22Rv1 (cell line): ENCODE measurements at regions not wholly inside any gene's neighbourhood (a gene's known extent, or its start where the extent isn't known, plus 50 kb on each side); places are given as distances from the start of the nearest gene placed in this dataset.

Experiments used
- H3K27ac ChIP-seq: fragments of 450-650 bp; 2 replicates; pipeline ENCODE4 v1.5.1; 2017
- CTCF ChIP-seq: fragments of 450-650 bp; IDR thresholded peaks from 2 replicates; pipeline ENCODE4 v1.5.1; 2017; ENCODE audit warnings: mild to moderate bottlenecking
- ZFX ChIP-seq: fragments of 450-650 bp; IDR thresholded peaks from 2 replicates; pipeline ENCODE4 v1.6.1; 2017; ENCODE audit warnings: antibody characterized with exemption, borderline replicate concordance

DNA sequence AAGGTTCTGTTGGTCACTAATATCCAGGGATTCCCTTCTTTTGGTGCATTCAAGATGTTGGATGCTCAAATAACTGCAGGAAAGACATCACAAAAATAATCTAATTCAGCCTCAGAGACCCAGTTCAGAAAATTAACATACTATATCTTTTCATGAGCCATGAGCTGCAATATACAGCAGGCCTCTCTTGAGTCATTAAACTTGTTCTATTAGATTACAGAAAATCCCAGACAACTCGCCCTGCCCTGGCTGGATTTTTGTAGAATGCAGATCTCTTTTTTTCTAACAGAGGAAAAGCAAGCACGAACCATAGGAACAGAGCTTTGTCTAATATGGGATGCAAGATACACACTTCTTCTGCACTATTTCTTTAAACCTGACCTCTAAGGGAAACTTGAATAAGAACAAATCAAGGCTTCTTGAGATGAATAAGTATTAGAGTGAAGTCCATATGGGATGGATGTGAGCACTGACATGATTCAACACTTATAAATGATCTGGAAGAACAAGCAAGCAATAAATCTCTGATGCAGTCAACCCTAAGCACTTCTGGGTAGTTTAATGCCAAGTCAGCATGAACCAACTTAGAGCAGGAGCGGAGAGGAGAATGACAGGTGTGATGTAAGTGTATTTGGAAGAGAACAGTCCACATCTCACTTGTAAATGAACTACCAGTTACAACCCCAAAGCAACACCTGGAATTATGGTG lies 70.7 kb upstream of the GNAO1 start:
- H3K27ac ChIP-seq = no peak overlapping the region
- TF ChIP-seq ZFX = no peak
- TF ChIP-seq CTCF = no peak

DNA sequence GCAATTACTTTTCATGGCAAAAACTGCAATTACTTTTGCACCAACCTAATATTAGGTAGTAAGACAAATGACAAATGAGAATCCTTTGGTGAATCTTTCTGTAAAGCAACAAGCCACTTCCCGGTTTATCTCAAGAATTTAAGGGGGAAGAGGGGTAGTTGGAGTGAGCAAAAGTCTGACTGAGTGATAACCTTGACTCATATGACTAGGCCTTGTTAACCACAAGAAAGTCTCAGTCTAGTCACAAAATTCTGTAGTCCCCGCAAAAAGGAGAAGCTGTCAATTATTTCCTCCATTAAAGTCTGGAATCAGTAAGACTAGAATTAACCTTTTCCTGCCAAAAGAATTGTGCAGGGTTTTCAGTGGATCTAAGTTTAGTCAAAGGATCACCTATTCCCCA lies 72.2 kb upstream of the GNAO1 start:
- TF ChIP-seq CTCF = no peak

DNA sequence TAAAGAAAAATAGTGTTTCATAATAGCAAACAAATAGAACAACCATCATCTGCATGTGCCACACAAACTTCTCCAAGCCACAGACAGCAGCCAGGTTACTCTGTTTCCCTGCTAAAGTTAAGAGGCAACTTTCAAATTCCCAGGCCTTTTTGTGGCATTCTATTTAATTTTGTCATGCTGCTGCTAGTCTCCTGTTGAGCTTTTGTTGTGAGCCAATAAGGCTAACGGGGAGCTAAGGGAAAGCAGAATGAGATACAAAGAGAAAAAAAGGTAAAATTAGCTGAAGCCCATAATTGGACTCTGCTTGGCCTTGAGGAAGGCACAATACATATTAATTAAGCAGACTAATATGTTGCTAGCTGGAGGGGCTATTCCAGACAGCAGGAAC lies 74.7 kb upstream of the GNAO1 start:
- TF ChIP-seq ZFX = no peak
- H3K27ac ChIP-seq = no peak overlapping the region

More for the DNA sequence above, 72.2 kb upstream of the GNAO1 start:
- H3K27ac ChIP-seq = no peak overlapping the region

DNA sequence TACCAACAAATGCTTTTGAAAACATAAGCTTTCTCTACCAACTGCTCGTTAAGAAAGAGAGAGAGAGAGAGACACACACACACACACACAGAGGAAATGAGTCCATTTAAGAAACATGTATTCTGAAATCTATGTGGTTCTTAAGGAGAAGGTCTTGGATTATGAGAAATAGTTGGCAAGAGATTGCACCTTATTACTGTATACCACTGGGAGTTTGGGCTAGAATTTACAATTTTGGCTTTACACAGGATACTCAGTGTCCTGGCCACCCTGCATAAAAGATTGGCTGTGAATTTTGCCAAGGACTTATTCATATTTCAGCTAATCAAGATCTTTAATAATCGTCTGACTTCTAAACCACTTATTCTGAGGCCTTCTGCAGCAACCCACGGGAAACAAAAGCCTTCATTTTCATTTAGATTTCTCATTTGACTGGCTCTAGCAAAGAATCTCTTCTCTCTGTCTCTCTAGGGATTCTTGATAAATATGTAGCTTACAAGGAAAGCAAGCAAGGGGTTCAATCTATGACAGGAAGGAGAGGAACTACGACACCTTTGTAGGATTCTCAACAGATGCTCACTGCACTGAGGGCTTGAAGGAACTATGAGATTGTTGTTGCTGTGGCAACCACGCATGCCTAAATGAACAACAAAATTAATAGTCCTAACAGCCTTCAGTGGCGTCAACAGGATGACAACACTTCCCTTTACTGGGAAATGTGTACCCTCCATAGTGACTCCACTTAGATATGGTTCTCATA lies 75.3 kb upstream of the GNAO1 start:
- no peak overlapping the region for H3K27ac ChIP-seq
- TF ChIP-seq ZFX = no peak
- no peak for TF ChIP-seq CTCF

DNA sequence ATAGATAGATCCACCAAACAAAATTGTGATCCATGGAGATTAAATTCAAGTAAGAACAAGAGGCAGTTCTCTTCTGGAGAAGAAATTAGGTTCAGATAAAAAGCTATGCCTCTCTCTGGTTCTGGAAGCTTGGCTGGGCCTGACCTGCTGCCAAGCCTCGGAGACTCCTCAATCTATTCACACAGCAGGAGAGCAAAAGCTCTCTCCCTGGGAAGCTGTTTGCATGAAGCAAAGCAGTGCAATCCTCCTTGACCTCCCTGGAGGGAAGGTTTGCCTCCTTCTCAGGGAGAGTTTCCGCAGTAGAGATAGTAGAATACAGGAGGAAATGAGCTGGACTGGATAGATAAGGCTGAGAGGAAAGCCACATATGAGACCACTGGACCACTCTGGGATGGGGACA lies 78.1 kb upstream of the GNAO1 start:
- TF ChIP-seq ZFX (no peak), CTCF (no peak)
- H3K27ac ChIP-seq = no peak overlapping the region

DNA sequence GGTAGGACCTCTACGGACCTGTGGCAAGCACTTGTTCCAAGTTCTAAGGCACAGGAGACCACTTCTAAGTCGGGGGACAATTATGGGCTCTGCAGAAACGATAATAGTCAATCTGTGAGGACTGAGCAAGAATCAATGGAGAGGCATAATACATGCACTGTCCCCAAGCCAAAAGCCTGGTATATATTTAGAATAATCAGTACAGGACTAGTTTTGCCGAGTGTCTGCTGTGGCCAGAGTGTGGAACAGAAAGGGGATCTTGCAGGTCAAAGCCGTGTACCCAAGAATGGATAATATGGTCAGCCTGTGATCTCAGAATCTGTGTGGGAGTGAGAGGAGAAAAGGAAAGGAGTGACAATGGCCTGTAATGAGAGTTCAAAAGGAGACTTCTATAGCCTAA lies 80.2 kb upstream of the GNAO1 start:
- no peak for TF ChIP-seq ZFX
- no peak for TF ChIP-seq CTCF
- H3K27ac ChIP-seq = no peak overlapping the region

DNA sequence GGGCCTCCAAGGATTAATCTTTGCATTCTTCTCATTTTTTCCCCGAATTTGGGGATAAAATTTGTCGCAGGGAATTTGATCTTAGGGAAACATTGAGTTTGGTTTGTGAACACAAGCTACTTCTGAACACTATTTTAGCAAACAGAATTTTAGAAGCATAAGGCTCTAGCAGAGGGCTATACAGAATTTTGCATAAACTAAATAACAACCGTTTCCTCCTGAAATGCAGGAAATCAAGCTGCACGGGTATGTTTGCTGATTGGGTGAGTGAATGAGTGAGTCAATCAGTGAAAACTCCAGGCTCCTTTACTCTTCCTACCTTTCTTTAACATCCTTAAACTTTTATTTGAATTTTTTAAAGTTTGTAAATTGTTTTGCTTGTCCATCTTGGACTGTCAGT lies 81.3 kb upstream of the GNAO1 start:
- TF ChIP-seq CTCF = no peak
- TF ChIP-seq ZFX = no peak

More for the DNA sequence above, 81.3 kb upstream of the GNAO1 start:
- H3K27ac ChIP-seq = no peak overlapping the region
